GM19372 (cell line): ENCODE measurements at regions not wholly inside any gene's neighbourhood (a gene's known extent, or its start where the extent isn't known, plus 50 kb on each side); places are given as distances from the start of the nearest gene placed in this dataset.
"Not testable (repeated sequence)": the region's sequence is repeated elsewhere in the genome, so short reads cannot be mapped to it uniquely, and the experiment has no call there.

Experiments used
- ATAC-seq: cut with Tn5 transposase; IDR thresholded peaks from one replicate; pipeline ENCODE4 v1.9.1; 2021; ENCODE audit warnings: mild to moderate bottlenecking, low read depth, moderate library complexity; ENCODE audit not compliant: unreplicated experiment

- no peak for ATAC-seq
These were observed 809.9 kb downstream of the MCTP2 start for GRCh38 chr15:95041297-95041696.

- ATAC-seq = not testable (repeated sequence)
These were observed 812.0 kb downstream of the MCTP2 start for GRCh38 chr15:95043236-95043932.

GRCh38 chr15:95043933-95044313, 812.6 kb downstream of the MCTP2 start:
- no peak for ATAC-seq

- ATAC-seq = no peak
These were observed 813.5 kb downstream of the MCTP2 start for GRCh38 chr15:95044745-95045417.

GRCh38 chr15:95051861-95052260, 820.5 kb downstream of the MCTP2 start:
- ATAC-seq = no peak

- ATAC-seq = no peak
These were observed 828.1 kb downstream of the MCTP2 start for GRCh38 chr15:95059346-95059905.

GRCh38 chr15:95068701-95069521, 837.5 kb downstream of the MCTP2 start:
- no peak for ATAC-seq

- ATAC-seq = no peak
These were observed 844.7 kb downstream of the MCTP2 start for GRCh38 chr15:95075792-95076677.

- no peak for ATAC-seq
These were observed 845.3 kb downstream of the MCTP2 start for GRCh38 chr15:95076678-95076990.

GRCh38 chr15:95078003-95078402, 846.6 kb downstream of the MCTP2 start:
- ATAC-seq = no peak

GRCh38 chr15:95080228-95080627, 848.9 kb downstream of the MCTP2 start:
- ATAC-seq = not testable (repeated sequence)

GRCh38 chr15:95085056-95085455, 853.7 kb downstream of the MCTP2 start:
- no peak for ATAC-seq

GRCh38 chr15:95086531-95087252, 855.3 kb downstream of the MCTP2 start:
- ATAC-seq = no peak

- no peak for ATAC-seq
These were observed 855.9 kb downstream of the MCTP2 start for GRCh38 chr15:95087253-95087609.

- no peak for ATAC-seq
These were observed 860.1 kb downstream of the MCTP2 start for GRCh38 chr15:95091444-95091843.

GRCh38 chr15:95095250-95095649, 863.9 kb downstream of the MCTP2 start:
- no peak for ATAC-seq

- no peak for ATAC-seq
These were observed 865.3 kb downstream of the MCTP2 start for GRCh38 chr15:95096651-95097050.

- ATAC-seq = no peak
These were observed 866.0 kb downstream of the MCTP2 start for GRCh38 chr15:95097361-95097760.

- no peak for ATAC-seq
These were observed 873.9 kb downstream of the MCTP2 start for GRCh38 chr15:95105229-95105628.

- ATAC-seq = no peak
These were observed 875.4 kb downstream of the MCTP2 start for GRCh38 chr15:95106801-95107200.
